T-cell (primary cell): ENCODE measurements at regions not wholly inside any gene's neighbourhood (a gene's known extent, or its start where the extent isn't known, plus 50 kb on each side); places are given as distances from the start of the nearest gene placed in this dataset.
"Not testable (repeated sequence)": the region's sequence is repeated elsewhere in the genome, so short reads cannot be mapped to it uniquely, and the experiment has no call there.

Source experiments
- ATAC-seq, 4 experiments: fragments of 200-7000 bp in 3 of 4; fragments of 150-1000 bp in 1 of 4; cut with Tn5 transposase; replicated peaks in 1 of 4; 1 replicate in 3 of 4; 2 replicates in 1 of 4; pipeline ENCODE4 v1.10.0; 2021; ENCODE audit warnings: moderate library complexity in 3 of 4, mild to moderate bottlenecking in 2 of 4, moderate number of reproducible peaks in 1 of 4
- CTCF ChIA-PET, 2 donors: fragments of 300-600 bp; sonication (Branson Sonifier 250); formaldehyde crosslinking; loops; one replicate each; lab custom pipeline; 2022; ENCODE audit warnings: antibody characterized with exemption in 2 of 2; lab: Charles Lee
- POLR2A ChIA-PET, 2 donors: fragments of 300-600 bp; sonication (Branson Sonifier 250); formaldehyde crosslinking; loops; one replicate each; lab custom pipeline; 2022; ENCODE audit warnings: antibody characterized with exemption in 2 of 2; lab: Charles Lee
- DNase-seq, 35 experiments: peaks; one replicate each; pipeline versions ENCODE4 v3.0.0 to v3.0.0-alpha.2; 2013 to 2023
- H3K27ac ChIP-seq: one replicate; pipeline ENCODE4 v1.5.1; 2013; ENCODE audit warnings: low read length
- H3K27me3 ChIP-seq, 2 experiments: replicated peaks in 1 of 2; 1 replicate in 1 of 2; 2 replicates in 1 of 2; pipeline versions ENCODE4 v1.6.1 to v1.7.0; 2013; ENCODE audit warnings: low read length in 1 of 2, mixed read lengths in 1 of 2; ENCODE audit not compliant: control insufficient read depth in 2 of 2, insufficient read depth in 2 of 2; ENCODE audit errors: extremely low read depth in 1 of 2
- H3K36me3 ChIP-seq, 2 donors: 1 replicate in 1 of 2; 2 replicates in 1 of 2; pipeline versions ENCODE4 v1.6.1 to v1.7.0; 2013; ENCODE audit warnings: low read length in 1 of 2; ENCODE audit not compliant: control insufficient read depth in 2 of 2, insufficient read depth in 1 of 2; ENCODE audit errors: extremely low read depth in 1 of 2
- H3K4me1 ChIP-seq, 2 experiments: 1 replicate in 1 of 2; 2 replicates in 1 of 2; pipeline versions ENCODE4 v1.6.1 to v1.7.0; 2013; ENCODE audit warnings: low read length in 2 of 2, mixed read lengths in 1 of 2; ENCODE audit not compliant: insufficient read depth in 2 of 2, control insufficient read depth in 1 of 2; ENCODE audit errors: extremely low read depth in 1 of 2
- H3K4me3 ChIP-seq, 2 donors: 1 replicate in 1 of 2; 2 replicates in 1 of 2; pipeline versions ENCODE4 v1.5.1 to v1.7.0; 2013; ENCODE audit warnings: mild to moderate bottlenecking in 2 of 2, low read length in 1 of 2, moderate library complexity in 1 of 2; ENCODE audit not compliant: control insufficient read depth in 1 of 2; ENCODE audit errors: extremely low read depth in 1 of 2
- H3K9me3 ChIP-seq: 2 replicates; pipeline ENCODE4 v1.7.0; 2013
- H3K27ac Mint-ChIP-seq, 2 donors: one replicate each; pipeline ENCODE4 v1.8.0; 2020 to 2021; ENCODE audit warnings: mild to moderate bottlenecking in 2 of 2, mixed read lengths in 2 of 2
- H3K27me3 Mint-ChIP-seq, 2 donors: one replicate each; pipeline ENCODE4 v1.8.0; 2021 to 2022; ENCODE audit warnings: mixed read lengths in 2 of 2
- H3K36me3 Mint-ChIP-seq: one replicate; pipeline ENCODE4 v1.8.0; 2021; ENCODE audit warnings: mixed read lengths
- H3K4me1 Mint-ChIP-seq, 3 donors: one replicate each; pipeline ENCODE4 v1.8.0; 2020 to 2022; ENCODE audit warnings: mixed read lengths in 3 of 3, mild to moderate bottlenecking in 1 of 3
- H3K4me3 Mint-ChIP-seq, 3 donors: one replicate each; pipeline ENCODE4 v1.8.0; 2020 to 2022; ENCODE audit warnings: mild to moderate bottlenecking in 3 of 3, mixed read lengths in 3 of 3, moderate library complexity in 3 of 3
- H3K9me3 Mint-ChIP-seq, 3 donors: one replicate each; pipeline ENCODE4 v1.8.0; 2020 to 2022; ENCODE audit warnings: mixed read lengths in 3 of 3
- WGBS: methylation state at CpG from one replicate; pipeline ENCODE4 v1.1.5; 2013; ENCODE audit warnings: missing lambda C conversion rate; ENCODE audit not compliant: insufficient coverage; 5-methylcytosine and 5-hydroxymethylcytosine counted together

DNA sequence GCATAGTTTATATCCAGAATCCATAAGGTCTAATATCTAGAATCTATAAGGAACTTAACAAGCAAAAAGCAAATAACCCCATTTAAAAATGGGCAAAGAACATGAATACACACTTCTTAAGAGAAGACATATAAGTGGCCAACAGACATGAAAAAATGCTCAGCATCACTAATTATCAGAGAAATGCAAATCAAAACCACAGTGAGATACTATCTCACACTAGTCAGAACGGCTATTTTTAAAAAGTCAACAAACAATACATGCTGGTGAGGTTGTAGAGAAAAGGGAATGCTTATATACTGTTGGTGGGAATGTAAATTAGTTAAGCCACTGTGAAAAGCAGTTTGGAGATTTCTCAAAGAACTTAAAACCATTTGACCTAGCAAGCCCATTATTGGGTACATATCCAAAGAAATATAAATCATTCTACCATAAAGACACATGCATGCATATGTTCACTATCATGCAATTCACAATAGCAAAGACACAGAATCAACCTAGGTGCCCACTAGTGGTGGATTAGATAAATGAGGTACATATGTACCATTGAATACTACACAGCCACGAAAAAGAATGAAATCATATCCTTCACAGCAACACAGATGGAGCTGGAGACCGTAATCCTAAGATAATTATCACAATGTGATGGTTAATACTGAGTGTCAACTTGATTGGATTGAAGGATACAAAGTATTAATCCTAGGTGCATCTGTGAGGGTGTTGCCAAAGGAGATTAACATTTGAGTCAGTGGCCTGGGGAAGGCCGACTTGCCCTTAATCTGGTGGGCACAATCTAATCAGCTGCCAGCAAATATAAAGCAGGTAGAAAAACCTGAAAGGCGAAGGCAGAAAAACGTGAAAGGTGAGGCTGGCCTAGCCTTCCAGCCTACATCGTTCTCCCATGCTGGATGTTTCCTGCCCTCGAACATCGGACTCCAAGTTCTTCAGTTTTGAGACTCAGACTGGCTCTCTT, 397.2 kb downstream of the NKX6-1 start:
- WGBS, result 91% methylated on average over 6 of the region's 9 CpGs
- H3K27ac ChIP-seq, ATAC-seq, H3K9me3 ChIP-seq, H3K27me3 Mint-ChIP-seq, H3K36me3 ChIP-seq, H3K4me3 ChIP-seq, H3K36me3 Mint-ChIP-seq, H3K4me3 Mint-ChIP-seq, H3K4me1 Mint-ChIP-seq, H3K4me1 ChIP-seq, H3K9me3 Mint-ChIP-seq, CTCF ChIA-PET, H3K27me3 ChIP-seq, DNase-seq, H3K27ac Mint-ChIP-seq: not testable (repeated sequence)
- POLR2A ChIA-PET, result interaction anchor here in 1 of 2 donors (0.7 kb wide), 1 partner anchor 86 kb away, joined by 3 read pairs; no protein-coding TSS in a partner anchor

DNA sequence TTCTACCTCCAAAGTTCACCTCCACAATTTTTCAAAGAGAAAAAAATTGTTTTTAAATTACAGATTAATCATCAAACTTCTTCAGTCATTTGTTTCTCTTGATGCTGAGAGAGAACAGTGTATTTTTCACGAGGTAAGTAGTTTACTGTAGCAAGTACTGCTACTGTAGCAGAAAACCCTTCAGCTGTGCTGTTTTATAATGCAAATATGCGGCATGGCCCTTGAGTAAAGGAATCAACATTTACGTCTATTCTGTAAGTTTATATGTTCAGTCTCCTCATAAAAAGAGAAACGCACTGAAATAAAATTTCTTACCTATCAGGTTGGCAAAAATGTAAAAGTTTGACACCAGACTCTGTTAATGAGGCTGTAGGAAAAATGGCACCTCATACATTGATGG, 399.0 kb downstream of the NKX6-1 start:
- CTCF ChIA-PET, result no interaction called here
- Histone ChIP-seq H3K4me3 (no peak overlapping the region), H3K36me3 (no peaks in the 10 kb centered on the region), H3K27me3 (peaks cover 0 to 2% of the 10 kb centered on the region in 2 experiments), H3K4me1 (no peaks in the 10 kb centered on the region), H3K27ac (no peak overlapping the region), H3K9me3 (no peaks in the 10 kb centered on the region)
- POLR2A ChIA-PET, result no interaction called here
- Mint-ChIP-seq H3K27me3 (no peaks in the 10 kb centered on the region), H3K27ac (no peak overlapping the region), H3K9me3 (peaks cover 0 to 4% (median 0%) of the 10 kb centered on the region in 3 donors), H3K4me1 (no peaks in the 10 kb centered on the region), H3K4me3 (no peak overlapping the region), H3K36me3 (no peaks in the 10 kb centered on the region)
- DNase-seq (no peak), ATAC-seq (no peak)
- no CpG with 5 or more reads among the region's 4 CpGs for WGBS

DNA sequence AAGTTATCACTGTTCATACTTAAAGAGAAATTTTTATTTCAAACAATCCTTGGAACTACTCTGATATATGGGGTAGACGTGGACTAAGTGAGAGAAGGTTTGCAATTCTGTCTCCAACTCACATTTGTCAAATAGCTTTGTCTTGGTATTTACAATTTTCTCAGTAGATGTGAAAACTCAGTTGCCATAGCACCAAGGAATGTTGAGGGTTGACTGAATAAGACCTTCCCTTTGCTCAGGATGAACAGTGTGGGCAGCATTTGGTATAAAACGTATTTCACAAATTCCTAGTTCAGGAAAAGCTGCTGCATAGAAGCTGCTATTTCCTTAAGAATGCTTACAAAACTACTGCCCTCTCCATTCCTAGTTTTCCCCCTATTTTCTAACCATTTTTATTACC, 399.5 kb downstream of the NKX6-1 start:
- Mint-ChIP-seq H3K27ac (no peak overlapping the region), H3K27me3 (no peaks in the 10 kb centered on the region), H3K36me3 (no peaks in the 10 kb centered on the region), H3K9me3 (peaks cover 0 to 4% (median 0%) of the 10 kb centered on the region in 3 donors), H3K4me1 (no peaks in the 10 kb centered on the region), H3K4me3 (no peak overlapping the region)
- no peak overlapping the region for H3K27ac ChIP-seq
- DNase-seq (no peak), ATAC-seq (no peak)
- no peaks in the 10 kb centered on the region for H3K9me3 ChIP-seq
- no CpG with 5 or more reads among the region's 2 CpGs for WGBS
- peaks cover 0 to 2% of the 10 kb centered on the region in 2 experiments for H3K27me3 ChIP-seq
- ChIA-PET CTCF (no interaction called here), POLR2A (no interaction called here)
- no peaks in the 10 kb centered on the region for H3K36me3 ChIP-seq
- H3K4me1 ChIP-seq, result no peaks in the 10 kb centered on the region
- H3K4me3 ChIP-seq, result no peak overlapping the region

- Mint-ChIP-seq H3K36me3 (no peaks in the 10 kb centered on the region), H3K9me3 (peaks cover 0 to 4% (median 3%) of the 10 kb centered on the region in 3 donors), H3K4me1 (no peaks in the 10 kb centered on the region), H3K4me3 (no peak overlapping the region), H3K27me3 (no peaks in the 10 kb centered on the region), H3K27ac (no peak overlapping the region)
- DNase-seq, result no peak
- Histone ChIP-seq H3K9me3 (no peaks in the 10 kb centered on the region), H3K27me3 (no peaks in the 10 kb centered on the region), H3K4me1 (no peaks in the 10 kb centered on the region), H3K27ac (no peak overlapping the region), H3K36me3 (no peaks in the 10 kb centered on the region), H3K4me3 (no peak overlapping the region)
- ChIA-PET POLR2A (no interaction called here), CTCF (no interaction called here)
- WGBS, result no CpG with 5 or more reads among the region's 2 CpGs
- ATAC-seq, result no peak
Measured at GRCh38 chr4:84091266-84091665, 407.8 kb downstream of the NKX6-1 start.

- Mint-ChIP-seq H3K4me1 (no peaks in the 10 kb centered on the region), H3K9me3 (peaks cover 0 to 8% (median 3%) of the 10 kb centered on the region in 3 donors), H3K36me3 (no peaks in the 10 kb centered on the region), H3K27me3 (no peaks in the 10 kb centered on the region), H3K4me3 (no peak overlapping the region), H3K27ac (no peak overlapping the region)
- DNase-seq (no peak), ATAC-seq (no peak)
- Histone ChIP-seq H3K36me3 (no peaks in the 10 kb centered on the region), H3K4me1 (no peaks in the 10 kb centered on the region), H3K27ac (no peak overlapping the region), H3K27me3 (no peaks in the 10 kb centered on the region), H3K4me3 (no peak overlapping the region), H3K9me3 (no peaks in the 10 kb centered on the region)
- WGBS, result 73% methylated on average over 3 of the region's 5 CpGs
- ChIA-PET CTCF (no interaction called here), POLR2A (no interaction called here)
Measured at GRCh38 chr4:84089652-84090437, 409.2 kb downstream of the NKX6-1 start.

DNA sequence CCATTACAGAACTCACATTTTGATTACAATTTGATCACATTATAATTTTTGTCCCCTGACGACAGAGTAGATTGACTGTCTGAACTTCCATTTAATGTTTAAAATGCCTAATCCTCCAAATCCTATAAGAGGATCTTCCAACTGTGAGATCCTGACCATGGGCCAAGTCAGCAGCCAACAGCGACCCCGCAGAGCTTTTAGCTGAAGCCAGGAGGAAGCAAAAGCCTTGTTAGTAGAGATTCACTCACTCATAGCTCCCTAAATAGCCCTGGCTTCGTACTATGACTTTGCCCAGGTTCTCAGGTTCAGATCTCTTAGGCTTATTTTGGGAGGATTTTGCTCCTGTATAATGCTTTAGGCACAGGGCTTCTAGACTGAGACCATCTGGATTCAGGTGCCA, 413.1 kb downstream of the NKX6-1 start:
- Histone ChIP-seq H3K4me1 (no peaks in the 10 kb centered on the region), H3K9me3 (no peaks in the 10 kb centered on the region), H3K36me3 (no peaks in the 10 kb centered on the region), H3K27me3 (no peaks in the 10 kb centered on the region), H3K4me3 (no peak overlapping the region), H3K27ac (no peak overlapping the region)
- Mint-ChIP-seq H3K27me3 (no peaks in the 10 kb centered on the region), H3K4me1 (no peaks in the 10 kb centered on the region), H3K4me3 (no peak overlapping the region), H3K9me3 (peaks cover 0 to 8% (median 6%) of the 10 kb centered on the region in 3 donors), H3K36me3 (no peaks in the 10 kb centered on the region), H3K27ac (no peak overlapping the region)
- POLR2A ChIA-PET, result no interaction called here
- no CpG with 5 or more reads among the region's 4 CpGs for WGBS
- CTCF ChIA-PET, result no interaction called here
- no peak for ATAC-seq
- no peak for DNase-seq
